22Rv1 (cell line): ENCODE measurements at regions not wholly inside any gene's neighbourhood (a gene's known extent, or its start where the extent isn't known, plus 50 kb on each side); places are given as distances from the start of the nearest gene placed in this dataset.

Experiments
- H3K27ac ChIP-seq: fragments of 450-650 bp; 2 replicates; pipeline ENCODE4 v1.5.1; 2017
- CTCF ChIP-seq: fragments of 450-650 bp; IDR thresholded peaks from 2 replicates; pipeline ENCODE4 v1.5.1; 2017; ENCODE audit warnings: mild to moderate bottlenecking
- ZFX ChIP-seq: fragments of 450-650 bp; IDR thresholded peaks from 2 replicates; pipeline ENCODE4 v1.6.1; 2017; ENCODE audit warnings: antibody characterized with exemption, borderline replicate concordance

GRCh38 chr6:119610754-119611153, 261.2 kb upstream of the MAN1A1 start:
- TF ChIP-seq ZFX (no peak), CTCF (no peak)
- no peak overlapping the region for H3K27ac ChIP-seq

GRCh38 chr6:119610265-119610664, 260.7 kb upstream of the MAN1A1 start:
- TF ChIP-seq CTCF (no peak), ZFX (no peak)
- H3K27ac ChIP-seq: no peak overlapping the region

GRCh38 chr6:119609865-119610264, 260.3 kb upstream of the MAN1A1 start:
- TF ChIP-seq CTCF (no peak), ZFX (no peak)
- no peak overlapping the region for H3K27ac ChIP-seq

- TF ChIP-seq ZFX (no peak), CTCF (no peak)
- H3K27ac ChIP-seq: no peak overlapping the region
These were observed 259.4 kb upstream of the MAN1A1 start for GRCh38 chr6:119608994-119609393.

- H3K27ac ChIP-seq: no peak overlapping the region
- no peak for TF ChIP-seq ZFX
- no peak for TF ChIP-seq CTCF
These were observed 254.6 kb upstream of the MAN1A1 start for GRCh38 chr6:119604124-119604523.

GRCh38 chr6:119603501-119603900, 253.9 kb upstream of the MAN1A1 start:
- no peak overlapping the region for H3K27ac ChIP-seq
- TF ChIP-seq ZFX (no peak), CTCF (no peak)

- no peak overlapping the region for H3K27ac ChIP-seq
- TF ChIP-seq ZFX: no peak
- TF ChIP-seq CTCF: no peak
These were observed 252.9 kb upstream of the MAN1A1 start for GRCh38 chr6:119602215-119603178.
